ENCODE measurements at regions not wholly inside any gene's neighbourhood (a gene's known extent, or its start where the extent isn't known, plus 50 kb on each side); places are given as distances from the start of the nearest gene placed in this dataset.

DNA sequence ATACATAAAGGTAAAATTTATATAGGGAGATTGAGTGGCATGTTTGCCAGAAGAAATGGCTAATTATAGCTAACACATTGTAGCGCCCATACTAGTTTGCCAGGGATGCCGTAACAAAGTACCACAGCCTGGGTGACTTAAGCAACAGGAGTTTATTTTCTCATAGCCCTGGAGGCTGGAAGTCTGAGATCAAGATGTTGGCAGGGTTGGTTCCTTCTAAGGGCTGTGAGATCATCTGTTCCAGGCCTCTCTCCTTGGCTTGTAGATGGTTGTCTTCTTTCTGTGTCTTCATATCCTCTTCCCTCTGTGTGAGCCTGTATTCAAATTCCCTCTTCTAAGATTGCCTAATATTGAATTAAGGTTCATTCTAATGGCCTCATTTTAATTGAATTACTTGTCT lies 417.5 kb upstream of the OPRM1 start:
- H3K27me3 ChIP-seq (replicated peaks in 1 of 4; ENCODE audit: control insufficient read depth in 3 of 4, extremely low read depth in 1 of 4, insufficient read depth in 3 of 4, low read length in 3 of 4), result no peaks in the 10 kb centered on the region; a peak in 1 of 7 replicates
- no peak overlapping the region for H3K14ac ChIP-seq (ENCODE audit: insufficient read length)
- no peak overlapping the region for H3K56ac ChIP-seq (replicated peaks; ENCODE audit: insufficient read length, low read depth, low read length)
- no peak overlapping the region for H2BK5ac ChIP-seq (ENCODE audit: low read depth, low read length)
- no peak overlapping the region for H4K5ac ChIP-seq (ENCODE audit: insufficient read length, low read depth, low read length)
- CTCF ChIA-PET (ENCODE audit: partially characterized antibody), result no interaction called here
- DNase-seq (ENCODE audit: low read depth in 1 of 2, low spot score in 2 of 2) (no peak), FAIRE-seq (no peak)
- H2BK20ac ChIP-seq (ENCODE audit: low read length), result no peak overlapping the region
- no peak overlapping the region for H3K4me3 ChIP-seq (ENCODE audit: extremely low read depth in 1 of 4, insufficient read depth in 2 of 4, low read depth in 3 of 4, low read length in 4 of 4)
- POLR2A ChIA-PET (ENCODE audit: partially characterized antibody), result no interaction called here
- H3K36me3 ChIP-seq (ENCODE audit: control insufficient read depth in 2 of 4, insufficient read depth in 4 of 4, low read length in 3 of 4), result no peaks in the 10 kb centered on the region
- no peak overlapping the region for H2AFZ ChIP-seq (ENCODE audit: low read length)
- no peak overlapping the region for H4K91ac ChIP-seq (replicated peaks; ENCODE audit: insufficient read length, low read length)
- H3K23me2 ChIP-seq (ENCODE audit: low read depth, low read length), result no peaks in the 10 kb centered on the region
- no peak overlapping the region for H3K27ac ChIP-seq (ENCODE audit: low read depth, low read length)
- H4K8ac ChIP-seq (ENCODE audit: extremely low read depth, insufficient read depth, low read length), result no peak overlapping the region
- H3K18ac ChIP-seq (ENCODE audit: extremely low read depth, low read length), result no peak overlapping the region
- peaks cover 0 to 3% (median 0%) of the 10 kb centered on the region in 4 experiments; a peak in 1 of 7 replicates for H3K4me1 ChIP-seq (replicated peaks in 1 of 4; ENCODE audit: control insufficient read depth in 3 of 4, insufficient read depth in 4 of 4, low read length in 3 of 4)
- WGBS, 2 experiments (ENCODE audit: extremely low coverage in 1 of 2, insufficient coverage in 1 of 2, insufficient read length in 1 of 2, insufficient replicate concordance in 2 of 2, low coverage in 1 of 2, low lambda C conversion rate in 2 of 2, missing lambda C conversion rate in 1 of 2), result 100% methylated on average over 2 of the region's 2 CpGs; no CpG with 5 or more reads in 1 of the 2 experiments
- H2BK12ac ChIP-seq (ENCODE audit: low read depth, low read length), result no peak overlapping the region
- no peaks in the 10 kb centered on the region for H3K79me1 ChIP-seq (ENCODE audit: low read depth, low read length)
- no peak overlapping the region for H2BK120ac ChIP-seq (replicated peaks; ENCODE audit: low read depth, low read length)
- no peak overlapping the region for H2AK5ac ChIP-seq (ENCODE audit: low read depth, low read length)
- H2BK15ac ChIP-seq (ENCODE audit: low read length), result no peak overlapping the region
- H3K79me2 ChIP-seq (ENCODE audit: control insufficient read depth in 1 of 2, insufficient read depth in 2 of 2, low read length in 2 of 2), result no peaks in the 10 kb centered on the region
- no peak overlapping the region for H3K23ac ChIP-seq (ENCODE audit: insufficient read length)
- no peaks in the 10 kb centered on the region for H3K9me3 ChIP-seq (ENCODE audit: insufficient read depth in 2 of 2, low read depth in 1 of 2, low read length in 1 of 2)
- H3K4me2 ChIP-seq (ENCODE audit: insufficient read depth in 1 of 2, low read depth in 2 of 2, low read length in 2 of 2), result no peak overlapping the region
- TF ChIP-seq CTBP2 (IDR thresholded peaks at IDR 0.05; ENCODE audit: borderline replicate concordance, insufficient read depth, insufficient read length, low read length) (no peak), FOSL1 (IDR thresholded peaks at IDR 0.05; ENCODE audit: insufficient read depth, low read depth, low read length) (no peak), CREB1 (IDR thresholded peaks at IDR 0.05) (no peak), SIN3A (conservative IDR thresholded peaks at IDR 0.05 in 1 of 2, IDR thresholded peaks at IDR 0.05 in 1 of 2; ENCODE audit: low read depth in 1 of 2, low read length in 2 of 2) (no peak), SIX5 (IDR thresholded peaks at IDR 0.05; ENCODE audit: low read depth, low read length) (no peak), CBX5 (IDR thresholded peaks at IDR 0.05; ENCODE audit: low read depth, low read length) (no peak), ASH2L (IDR thresholded peaks at IDR 0.05; ENCODE audit: low read length) (no peak), RBBP5 (IDR thresholded peaks at IDR 0.05; ENCODE audit: borderline replicate concordance, low read depth, low read length) (no peak), NANOG (IDR thresholded peaks at IDR 0.05; ENCODE audit: insufficient read depth, low read depth, low read length, poor library complexity, severe bottlenecking) (no peak), BCL11A (IDR thresholded peaks at IDR 0.05; ENCODE audit: low read depth in 2 of 2, low read length in 2 of 2) (no peak)
- TF ChIP-seq, protein P1, sequence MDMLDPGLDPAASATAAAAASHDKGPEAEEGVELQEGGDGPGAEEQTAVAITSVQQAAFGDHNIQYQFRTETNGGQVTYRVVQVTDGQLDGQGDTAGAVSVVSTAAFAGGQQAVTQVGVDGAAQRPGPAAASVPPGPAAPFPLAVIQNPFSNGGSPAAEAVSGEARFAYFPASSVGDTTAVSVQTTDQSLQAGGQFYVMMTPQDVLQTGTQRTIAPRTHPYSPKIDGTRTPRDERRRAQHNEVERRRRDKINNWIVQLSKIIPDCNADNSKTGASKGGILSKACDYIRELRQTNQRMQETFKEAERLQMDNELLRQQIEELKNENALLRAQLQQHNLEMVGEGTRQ (IDR thresholded peaks at IDR 0.05; ENCODE audit: low read length), result no peak
- H3K4ac ChIP-seq (replicated peaks; ENCODE audit: insufficient read length, low read depth, low read length), result no peak overlapping the region
- H4K20me1 ChIP-seq (replicated peaks in 1 of 2; ENCODE audit: control insufficient read depth in 1 of 2, insufficient read depth in 2 of 2, low read length in 2 of 2), result no peaks in the 10 kb centered on the region
- H3K9ac ChIP-seq (replicated peaks in 1 of 4; ENCODE audit: extremely low read depth in 1 of 4, low read depth in 3 of 4, low read length in 3 of 4), result no peak overlapping the region
